ENCODE measurements at regions not wholly inside any gene's neighbourhood (a gene's known extent, or its start where the extent isn't known, plus 50 kb on each side); places are given as distances from the start of the nearest gene placed in this dataset.

- no peak for DNase-seq (ENCODE audit: low read depth)
Measured at GRCh38 chr5:159759791-159760290, 156.4 kb upstream of the ADRA1B start.

- DNase-seq (ENCODE audit: low read depth) = no peak
Measured at GRCh38 chr5:159762921-159763320, 153.4 kb upstream of the ADRA1B start.

GRCh38 chr5:159763562-159763961 lies 152.7 kb upstream of the ADRA1B start:
- DNase-seq (ENCODE audit: low read depth) = no peak

GRCh38 chr5:159764283-159765134 lies 151.8 kb upstream of the ADRA1B start:
- DNase-seq (ENCODE audit: low read depth) = no peak

- no peak for DNase-seq (ENCODE audit: low read depth)
Measured at GRCh38 chr5:159765135-159765433, 151.2 kb upstream of the ADRA1B start.

- no peak for DNase-seq (ENCODE audit: low read depth)
Measured at GRCh38 chr5:159765760-159766517, 150.3 kb upstream of the ADRA1B start.

GRCh38 chr5:159768243-159768642 lies 148.0 kb upstream of the ADRA1B start:
- no peak for DNase-seq (ENCODE audit: low read depth)

- DNase-seq (ENCODE audit: low read depth) = no peak
Measured at GRCh38 chr5:159772698-159773061, 143.6 kb upstream of the ADRA1B start.

- DNase-seq (ENCODE audit: low read depth) = peak; percentile 25
Measured at GRCh38 chr5:159773062-159773924, 143.0 kb upstream of the ADRA1B start.

GRCh38 chr5:159774476-159775031 lies 141.7 kb upstream of the ADRA1B start:
- DNase-seq (ENCODE audit: low read depth) = no peak

- DNase-seq (ENCODE audit: low read depth) = no peak
Measured at GRCh38 chr5:159775890-159776289, 140.4 kb upstream of the ADRA1B start.

- DNase-seq (ENCODE audit: low read depth) = no peak
Measured at GRCh38 chr5:159777049-159777660, 139.1 kb upstream of the ADRA1B start.

- DNase-seq (ENCODE audit: low read depth) = no peak
Measured at GRCh38 chr5:159779481-159779880, 136.8 kb upstream of the ADRA1B start.

- no peak for DNase-seq (ENCODE audit: low read depth)
Measured at GRCh38 chr5:159780246-159780645, 136.0 kb upstream of the ADRA1B start.

- no peak for DNase-seq (ENCODE audit: low read depth)
Measured at GRCh38 chr5:159781626-159782157, 134.6 kb upstream of the ADRA1B start.

GRCh38 chr5:159782197-159782994 lies 133.9 kb upstream of the ADRA1B start:
- no peak for DNase-seq (ENCODE audit: low read depth)

GRCh38 chr5:159782995-159783300 lies 133.3 kb upstream of the ADRA1B start:
- no peak for DNase-seq (ENCODE audit: low read depth)

GRCh38 chr5:159783726-159784247 lies 132.5 kb upstream of the ADRA1B start:
- DNase-seq (ENCODE audit: low read depth) = no peak

GRCh38 chr5:159784993-159785392 lies 131.3 kb upstream of the ADRA1B start:
- no peak for DNase-seq (ENCODE audit: low read depth)

- no peak for DNase-seq (ENCODE audit: low read depth)
Measured at GRCh38 chr5:159785656-159786055, 130.6 kb upstream of the ADRA1B start.

Measured in stimulated activated CD8-positive, alpha-beta memory T cell treated with anti-CD3 and anti-CD28 coated beads, Interleukin-15, amount 100 ng/mL, for 1 hour (primary cell).